ENCODE measurements at regions not wholly inside any gene's neighbourhood (a gene's known extent, or its start where the extent isn't known, plus 50 kb on each side); places are given as distances from the start of the nearest gene placed in this dataset.

DNA sequence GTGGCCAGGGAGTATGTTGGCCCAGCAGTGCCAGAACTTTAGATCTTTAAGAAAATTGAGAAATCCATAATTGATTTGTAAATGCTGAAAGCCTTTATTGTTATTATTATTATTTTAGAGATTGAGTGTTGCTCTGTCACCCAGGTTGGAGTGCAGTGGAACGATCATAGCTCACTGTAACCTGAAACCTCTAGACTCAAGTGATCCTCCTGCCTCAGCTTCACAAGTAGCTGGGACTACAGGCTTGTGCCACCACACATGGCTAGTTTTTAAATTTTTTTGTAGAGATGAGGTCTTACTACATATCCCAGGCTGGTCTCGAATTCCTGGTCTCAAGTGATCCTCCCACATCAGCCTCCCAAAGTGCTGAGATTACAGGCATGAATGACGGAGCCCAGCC, 143.2 kb upstream of the CCDC68 start:
- H3K4me1 ChIP-seq: peaks cover 0 to 17% (median 5%) of the 10 kb centered on the region in 9 donors
- H3K4me3 ChIP-seq: no peak overlapping the region
- no peaks in the 10 kb centered on the region for H3K9me3 ChIP-seq
- H3K36me3 ChIP-seq: no peaks in the 10 kb centered on the region
- DNase-seq: no peak
- intact Hi-C loops (cut with DNase I): loop anchor here in 1 of 10 donors (10.0 kb wide), 1 partner anchor 672 kb away; no protein-coding TSS in a partner anchor
- TF ChIP-seq, protein P1, sequence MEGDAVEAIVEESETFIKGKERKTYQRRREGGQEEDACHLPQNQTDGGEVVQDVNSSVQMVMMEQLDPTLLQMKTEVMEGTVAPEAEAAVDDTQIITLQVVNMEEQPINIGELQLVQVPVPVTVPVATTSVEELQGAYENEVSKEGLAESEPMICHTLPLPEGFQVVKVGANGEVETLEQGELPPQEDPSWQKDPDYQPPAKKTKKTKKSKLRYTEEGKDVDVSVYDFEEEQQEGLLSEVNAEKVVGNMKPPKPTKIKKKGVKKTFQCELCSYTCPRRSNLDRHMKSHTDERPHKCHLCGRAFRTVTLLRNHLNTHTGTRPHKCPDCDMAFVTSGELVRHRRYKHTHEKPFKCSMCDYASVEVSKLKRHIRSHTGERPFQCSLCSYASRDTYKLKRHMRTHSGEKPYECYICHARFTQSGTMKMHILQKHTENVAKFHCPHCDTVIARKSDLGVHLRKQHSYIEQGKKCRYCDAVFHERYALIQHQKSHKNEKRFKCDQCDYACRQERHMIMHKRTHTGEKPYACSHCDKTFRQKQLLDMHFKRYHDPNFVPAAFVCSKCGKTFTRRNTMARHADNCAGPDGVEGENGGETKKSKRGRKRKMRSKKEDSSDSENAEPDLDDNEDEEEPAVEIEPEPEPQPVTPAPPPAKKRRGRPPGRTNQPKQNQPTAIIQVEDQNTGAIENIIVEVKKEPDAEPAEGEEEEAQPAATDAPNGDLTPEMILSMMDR (IDR thresholded peaks at IDR 0.05): no peak
- no peak overlapping the region for H3K27ac ChIP-seq
- H3K27me3 ChIP-seq: no peaks in the 10 kb centered on the region
- WGBS, 2 donors: 75 to 77% methylated on average over 3 of the region's 3 CpGs
- no peak for ATAC-seq

DNA sequence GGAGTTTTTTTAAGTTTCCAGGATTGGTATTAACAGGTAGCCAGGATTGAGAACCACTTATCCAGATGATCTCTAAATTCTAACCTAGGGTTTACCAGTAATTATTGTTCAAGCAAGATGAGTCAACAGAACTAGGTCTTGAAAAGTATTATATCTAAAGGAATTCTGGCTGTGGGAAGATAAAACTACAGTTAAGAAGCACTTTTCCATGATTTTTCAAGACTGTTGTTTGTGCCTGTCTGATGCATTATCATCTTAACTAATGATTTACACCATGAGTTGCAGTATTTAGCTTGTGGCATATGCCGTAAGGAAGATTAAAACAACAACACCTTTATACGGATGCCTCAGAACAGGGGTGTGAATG, 142.2 kb upstream of the CCDC68 start:
- 95% methylated on average over 2 of the region's 2 CpGs for WGBS, 2 donors
- H3K27ac ChIP-seq: no peak overlapping the region
- H3K36me3 ChIP-seq: no peaks in the 10 kb centered on the region
- peaks cover 0 to 17% (median 8%) of the 10 kb centered on the region in 9 donors for H3K4me1 ChIP-seq
- no peak overlapping the region for H3K4me3 ChIP-seq
- DNase-seq (no peak), ATAC-seq (no peak)
- H3K9me3 ChIP-seq: no peaks in the 10 kb centered on the region
- TF ChIP-seq, protein P1 (IDR thresholded peaks at IDR 0.05): no peak
- intact Hi-C loops (cut with DNase I): loop anchor here in 1 of 10 donors (10.0 kb wide), 1 partner anchor 673 kb away; no protein-coding TSS in a partner anchor
- H3K27me3 ChIP-seq: no peaks in the 10 kb centered on the region

DNA sequence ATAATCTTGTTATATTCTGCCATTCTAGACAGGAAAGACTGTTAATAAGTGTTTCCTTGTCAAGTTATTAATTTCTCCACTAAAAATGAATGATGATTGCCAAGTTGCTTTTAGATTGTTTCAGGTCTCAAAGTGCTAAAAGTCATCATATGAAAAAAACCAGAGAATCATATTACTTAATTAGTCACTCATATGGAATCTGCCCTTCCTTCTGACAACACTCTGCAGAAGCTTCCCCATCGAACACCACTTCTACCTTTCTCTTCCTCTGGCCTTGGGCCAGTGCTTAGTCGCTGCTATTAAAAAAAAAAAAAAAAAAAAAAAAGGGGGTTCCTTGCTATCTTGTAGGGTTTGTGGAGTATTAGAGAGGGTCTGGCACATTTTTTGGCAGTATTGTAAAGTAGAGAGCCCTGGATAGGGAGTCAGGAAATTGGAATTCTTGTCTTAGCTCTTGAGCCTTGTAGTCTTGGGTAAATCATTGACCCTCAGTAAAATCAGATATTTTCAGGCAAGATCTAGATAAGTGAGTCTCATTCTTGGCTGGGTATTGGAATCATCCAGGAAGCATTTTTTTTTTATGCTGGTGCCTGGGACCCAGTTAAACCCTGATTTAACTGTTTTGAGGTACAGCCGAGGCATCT, 141.7 kb upstream of the CCDC68 start:
- Histone ChIP-seq H3K4me1 (peaks cover 0 to 17% (median 8%) of the 10 kb centered on the region in 9 donors), H3K9me3 (no peaks in the 10 kb centered on the region), H3K27me3 (no peaks in the 10 kb centered on the region), H3K4me3 (no peak overlapping the region), H3K27ac (no peak overlapping the region), H3K36me3 (no peaks in the 10 kb centered on the region)
- intact Hi-C loops (cut with DNase I): loop anchor here in 1 of 10 donors (10.0 kb wide), 1 partner anchor 674 kb away; no protein-coding TSS in a partner anchor
- 56 to 58% methylated on average over 3 of the region's 3 CpGs for WGBS, 2 donors
- no peak for ATAC-seq
- TF ChIP-seq, protein P1 (IDR thresholded peaks at IDR 0.05): no peak
- no peak for DNase-seq

DNA sequence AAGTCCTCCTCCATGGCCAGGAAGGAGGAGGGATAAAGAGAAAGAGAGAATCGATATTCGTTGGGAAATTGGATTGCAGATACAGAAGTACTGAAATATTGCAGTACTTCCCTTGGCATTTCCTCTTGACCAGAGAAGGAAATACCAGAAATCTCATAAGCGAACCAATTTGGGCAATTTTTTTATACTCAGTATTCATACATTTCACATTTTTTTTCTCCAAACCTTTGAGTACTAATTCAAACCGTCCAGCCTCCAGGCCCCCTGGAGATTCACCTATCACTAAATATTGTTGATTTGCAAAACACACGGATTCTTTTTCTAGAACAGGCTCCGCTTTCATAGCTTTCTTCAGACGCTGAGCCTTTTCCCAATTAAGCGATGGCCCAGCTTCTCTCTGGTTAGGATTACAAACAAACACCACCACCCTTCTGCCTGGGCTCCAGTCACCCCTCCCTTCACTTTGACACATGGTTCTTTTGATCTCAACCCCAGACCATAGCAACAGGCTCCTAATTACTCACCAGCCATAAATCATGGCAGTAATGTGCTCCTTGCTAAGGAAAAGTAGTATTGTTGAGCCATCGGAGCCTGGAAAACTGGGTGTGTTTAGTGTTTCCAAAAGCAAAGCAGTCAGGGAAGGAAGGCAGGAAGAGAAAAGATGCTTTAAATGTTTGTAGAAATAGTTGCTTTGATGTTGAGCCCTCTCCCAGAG, 138.4 kb upstream of the CCDC68 start:
- Histone ChIP-seq H3K9me3 (no peaks in the 10 kb centered on the region), H3K4me1 (peaks cover 0 to 17% (median 8%) of the 10 kb centered on the region in 9 donors), H3K4me3 (no peak overlapping the region), H3K36me3 (no peaks in the 10 kb centered on the region), H3K27me3 (no peaks in the 10 kb centered on the region), H3K27ac (no peak overlapping the region)
- DNase-seq: no peak
- TF ChIP-seq, protein P1 (IDR thresholded peaks at IDR 0.05): no peak
- intact Hi-C loops (cut with DNase I): loop anchor here in 7 of 10 donors (2.0 to 10.0 kb wide), 8 partner anchors 117 to 1477 kb away; no protein-coding TSS in a partner anchor
- no peak for ATAC-seq
- 66 to 67% methylated on average over 9 of the region's 9 CpGs for WGBS, 2 donors
